B cell (primary cell): ENCODE measurements at regions not wholly inside any gene's neighbourhood (a gene's known extent, or its start where the extent isn't known, plus 50 kb on each side); places are given as distances from the start of the nearest gene placed in this dataset.

Experiments used
- ATAC-seq: fragments of 200-7000 bp; cut with Tn5 transposase; one replicate; pipeline ENCODE4 v1.10.0; 2021; ENCODE audit warnings: low read depth, mild to moderate bottlenecking, moderate number of reproducible peaks, moderate library complexity
- CTCF ChIA-PET: fragments of 350-600 bp; sonication (Branson Sonifier 250); formaldehyde crosslinking; loops from one replicate; lab custom pipeline; 2021; ENCODE audit warnings: antibody characterized with exemption, inconsistent platforms; lab: Charles Lee
- POLR2A ChIA-PET: fragments of 350-600 bp; sonication (Branson Sonifier 250); formaldehyde crosslinking; loops from one replicate; lab custom pipeline; 2021; ENCODE audit warnings: antibody characterized with exemption; lab: Charles Lee
- DNase-seq: peaks from one replicate; pipeline ENCODE4 v3.0.0; 2013
- H2AFZ ChIP-seq: 2 replicates; pipeline ENCODE4 v1.6.1; 2012; ENCODE audit warnings: mild to moderate bottlenecking, low read depth, low read length; ENCODE audit not compliant: insufficient read depth, poor library complexity, severe bottlenecking
- H3K27ac ChIP-seq, 2 donors: 1 replicate in 1 of 2; 2 replicates in 1 of 2; pipeline ENCODE4 v1.5.1; 2012 to 2013; ENCODE audit warnings: low read length in 2 of 2, mild to moderate bottlenecking in 2 of 2, moderate library complexity in 1 of 2
- H3K27me3 ChIP-seq, 4 experiments: fragments of 200-600 bp in 1 of 4; sonication (generic) in 1 of 4; replicated peaks in 1 of 4; 1 replicate in 2 of 4; 2 replicates in 2 of 4; pipeline versions ENCODE4 v1.6.1 to v1.7.0; 2013 to 2016; ENCODE audit warnings: low read length in 3 of 4, mild to moderate bottlenecking in 2 of 4, mixed read lengths in 1 of 4, moderate library complexity in 1 of 4; ENCODE audit not compliant: insufficient read depth in 4 of 4, control insufficient read depth in 3 of 4; ENCODE audit errors: control extremely low read depth in 1 of 4
- H3K36me3 ChIP-seq, 2 experiments: replicated peaks in 1 of 2; 1 replicate in 1 of 2; 2 replicates in 1 of 2; pipeline versions ENCODE4 v1.6.1 to v1.7.1; 2013; ENCODE audit warnings: low read length in 1 of 2; ENCODE audit not compliant: insufficient read depth in 2 of 2, control insufficient read depth in 1 of 2; ENCODE audit errors: control extremely low read depth in 1 of 2, extremely low read depth in 1 of 2
- H3K4me1 ChIP-seq, 2 donors: fragments of 200-600 bp in 1 of 2; sonication (generic) in 1 of 2; 1 replicate in 1 of 2; 2 replicates in 1 of 2; pipeline versions ENCODE4 v1.5.1 to v1.6.1; 2013 to 2017; ENCODE audit warnings: low read length in 2 of 2; ENCODE audit not compliant: control insufficient read depth in 2 of 2, insufficient read depth in 2 of 2
- H3K4me2 ChIP-seq: replicated peaks from 2 replicates; pipeline ENCODE3; 2012; ENCODE audit warnings: mild to moderate bottlenecking, low read depth, low read length; ENCODE audit not compliant: poor library complexity, severe bottlenecking
- H3K4me3 ChIP-seq, 5 experiments: fragments of 200-600 bp in 1 of 5; sonication (generic) in 1 of 5; 1 replicate in 3 of 5; 2 replicates in 2 of 5; pipeline versions ENCODE4 v1.5.1 to v1.7.0; 2011 to 2016; ENCODE audit warnings: low read length in 4 of 5, mild to moderate bottlenecking in 4 of 5, low read depth in 2 of 5, control low read depth in 1 of 5, moderate library complexity in 1 of 5; ENCODE audit not compliant: insufficient read depth in 1 of 5; ENCODE audit errors: control extremely low read depth in 1 of 5, extremely low read depth in 1 of 5
- H3K79me2 ChIP-seq: fragments of 200-600 bp; sonication (generic); one replicate; pipeline ENCODE4 v1.6.0; 2016; ENCODE audit warnings: low read length; ENCODE audit not compliant: control insufficient read depth, insufficient read depth
- H3K9ac ChIP-seq: fragments of 200-600 bp; sonication (generic); 2 replicates; pipeline ENCODE4 v1.6.1; 2017; ENCODE audit warnings: mild to moderate bottlenecking, low read length, moderate library complexity
- H3K9me3 ChIP-seq, 3 donors: one replicate each; pipeline versions ENCODE4 v1.6.1 to v1.7.1; 2013; ENCODE audit warnings: low read length in 2 of 3; ENCODE audit not compliant: control insufficient read depth in 2 of 3, insufficient read depth in 1 of 3; ENCODE audit errors: control extremely low read depth in 1 of 3
- H4K20me1 ChIP-seq: 2 replicates; pipeline ENCODE4 v1.6.0; 2012; ENCODE audit warnings: mild to moderate bottlenecking, low read length; ENCODE audit not compliant: insufficient read depth, control insufficient read depth, poor library complexity, severe bottlenecking
- H3K27ac Mint-ChIP-seq: one replicate; pipeline ENCODE4 v1.8.0; 2021; ENCODE audit warnings: mixed read lengths
- H3K27me3 Mint-ChIP-seq: one replicate; pipeline ENCODE4 v1.8.0; 2021; ENCODE audit warnings: mixed read lengths
- H3K4me1 Mint-ChIP-seq: one replicate; pipeline ENCODE4 v1.8.0; 2021; ENCODE audit warnings: mixed read lengths
- H3K4me3 Mint-ChIP-seq: one replicate; pipeline ENCODE4 v1.8.0; 2021; ENCODE audit warnings: mixed read lengths
- H3K9me3 Mint-ChIP-seq: one replicate; pipeline ENCODE4 v1.8.0; 2022; ENCODE audit warnings: mixed read lengths; ENCODE audit not compliant: insufficient read depth
- EZH2 ChIP-seq: IDR thresholded peaks from 2 replicates; pipeline ENCODE4 v1.6.1; 2012; ENCODE audit warnings: borderline replicate concordance, low read depth, mild to moderate bottlenecking, moderate library complexity, low read length; ENCODE audit not compliant: insufficient read depth, poor library complexity, severe bottlenecking
- WGBS: methylation state at CpG from one replicate; pipeline ENCODE4 v1.1.5; 2013; ENCODE audit warnings: missing lambda C conversion rate; ENCODE audit not compliant: insufficient coverage; 5-methylcytosine and 5-hydroxymethylcytosine counted together
- intact Hi-C: fragments of 100-400 bp; cut with micrococcal nuclease; formaldehyde crosslinking; loops from one replicate; pipeline ENCODE4 v1.10.0; 2022
- TF ChIP-seq, protein P1 (sequence below): fragments of 200-600 bp; IDR thresholded peaks from one replicate; pipeline ENCODE4 v1.8.0; 2022; ENCODE audit warnings: antibody characterized with exemption, mild to moderate bottlenecking

GRCh38 chr6:122524056-122524455 is 52.4 kb upstream of the SERINC1 start:
- no CpG with 5 or more reads among the region's 2 CpGs for WGBS

GRCh38 chr6:122530440-122531046 is 58.9 kb upstream of the SERINC1 start:
- POLR2A ChIA-PET, result no interaction called here
- ATAC-seq (peak; percentile 88), DNase-seq (peak; percentile 73)
- no peaks in the 10 kb centered on the region for H3K4me1 ChIP-seq
- Mint-ChIP-seq H3K27ac (no peak overlapping the region), H3K9me3 (peaks cover 3% of the 10 kb centered on the region), H3K4me3 (no peak overlapping the region), H3K27me3 (peaks cover 26% of the 10 kb centered on the region), H3K4me1 (no peaks in the 10 kb centered on the region)
- intact Hi-C loops, result loop anchor here (1.0 kb wide), 2 partner anchors 38 to 54 kb away; no protein-coding TSS in a partner anchor
- H3K36me3 ChIP-seq, result no peaks in the 10 kb centered on the region
- peaks cover 0 to 12% (median 2%) of the 10 kb centered on the region in 4 experiments for H3K27me3 ChIP-seq
- H3K4me2 ChIP-seq, result no peak overlapping the region
- no peaks in the 10 kb centered on the region for H4K20me1 ChIP-seq
- WGBS, result no CpG with 5 or more reads among the region's 1 CpG
- H3K9me3 ChIP-seq, result peaks cover 0 to 2% (median 0%) of the 10 kb centered on the region in 3 donors
- CTCF ChIA-PET, result interaction anchor here (0.6 to 6.7 kb wide), 32 partner anchors 9 to 1474 kb away, joined by 3 to 193 read pairs (median 4); partner anchors contain the start of genes HSF2 and SERINC1
- no peak overlapping the region for H3K9ac ChIP-seq
- no peak for TF ChIP-seq EZH2
- TF ChIP-seq, protein P1, sequence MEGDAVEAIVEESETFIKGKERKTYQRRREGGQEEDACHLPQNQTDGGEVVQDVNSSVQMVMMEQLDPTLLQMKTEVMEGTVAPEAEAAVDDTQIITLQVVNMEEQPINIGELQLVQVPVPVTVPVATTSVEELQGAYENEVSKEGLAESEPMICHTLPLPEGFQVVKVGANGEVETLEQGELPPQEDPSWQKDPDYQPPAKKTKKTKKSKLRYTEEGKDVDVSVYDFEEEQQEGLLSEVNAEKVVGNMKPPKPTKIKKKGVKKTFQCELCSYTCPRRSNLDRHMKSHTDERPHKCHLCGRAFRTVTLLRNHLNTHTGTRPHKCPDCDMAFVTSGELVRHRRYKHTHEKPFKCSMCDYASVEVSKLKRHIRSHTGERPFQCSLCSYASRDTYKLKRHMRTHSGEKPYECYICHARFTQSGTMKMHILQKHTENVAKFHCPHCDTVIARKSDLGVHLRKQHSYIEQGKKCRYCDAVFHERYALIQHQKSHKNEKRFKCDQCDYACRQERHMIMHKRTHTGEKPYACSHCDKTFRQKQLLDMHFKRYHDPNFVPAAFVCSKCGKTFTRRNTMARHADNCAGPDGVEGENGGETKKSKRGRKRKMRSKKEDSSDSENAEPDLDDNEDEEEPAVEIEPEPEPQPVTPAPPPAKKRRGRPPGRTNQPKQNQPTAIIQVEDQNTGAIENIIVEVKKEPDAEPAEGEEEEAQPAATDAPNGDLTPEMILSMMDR, result peak; percentile 91
- H2AFZ ChIP-seq, result no peak overlapping the region
- no peak overlapping the region for H3K27ac ChIP-seq
- H3K4me3 ChIP-seq, result no peak overlapping the region
- no peaks in the 10 kb centered on the region for H3K79me2 ChIP-seq

More at GRCh38 chr6:122524056-122524455, 52.4 kb upstream of the SERINC1 start:
- no peak overlapping the region for H3K4me3 ChIP-seq
- intact Hi-C loops, result no loop called here
- CTCF ChIA-PET, result no interaction called here
- no peaks in the 10 kb centered on the region for H4K20me1 ChIP-seq
- no peaks in the 10 kb centered on the region for H3K4me1 ChIP-seq
- no peak overlapping the region for H2AFZ ChIP-seq
- peaks cover 0 to 7% (median 2%) of the 10 kb centered on the region in 4 experiments for H3K27me3 ChIP-seq
- no peak overlapping the region for H3K4me2 ChIP-seq
- no peaks in the 10 kb centered on the region for H3K79me2 ChIP-seq
- no peak overlapping the region for H3K27ac Mint-ChIP-seq
- H3K36me3 ChIP-seq, result no peaks in the 10 kb centered on the region
- no peak overlapping the region for H3K27ac ChIP-seq
- ATAC-seq (no peak), DNase-seq (no peak)
- no peak overlapping the region for H3K4me3 Mint-ChIP-seq
- H3K9me3 Mint-ChIP-seq, result peaks cover 3% of the 10 kb centered on the region
- peaks cover 0 to 4% (median 2%) of the 10 kb centered on the region in 3 donors for H3K9me3 ChIP-seq
- peaks cover 26% of the 10 kb centered on the region for H3K27me3 Mint-ChIP-seq
- POLR2A ChIA-PET, result no interaction called here
- TF ChIP-seq, protein P1, result peak; percentile 1
- no peak for TF ChIP-seq EZH2
- H3K4me1 Mint-ChIP-seq, result no peaks in the 10 kb centered on the region
- H3K9ac ChIP-seq, result no peak overlapping the region
